ENCODE measurements at regions not wholly inside any gene's neighbourhood (a gene's known extent, or its start where the extent isn't known, plus 50 kb on each side); places are given as distances from the start of the nearest gene placed in this dataset.

DNA sequence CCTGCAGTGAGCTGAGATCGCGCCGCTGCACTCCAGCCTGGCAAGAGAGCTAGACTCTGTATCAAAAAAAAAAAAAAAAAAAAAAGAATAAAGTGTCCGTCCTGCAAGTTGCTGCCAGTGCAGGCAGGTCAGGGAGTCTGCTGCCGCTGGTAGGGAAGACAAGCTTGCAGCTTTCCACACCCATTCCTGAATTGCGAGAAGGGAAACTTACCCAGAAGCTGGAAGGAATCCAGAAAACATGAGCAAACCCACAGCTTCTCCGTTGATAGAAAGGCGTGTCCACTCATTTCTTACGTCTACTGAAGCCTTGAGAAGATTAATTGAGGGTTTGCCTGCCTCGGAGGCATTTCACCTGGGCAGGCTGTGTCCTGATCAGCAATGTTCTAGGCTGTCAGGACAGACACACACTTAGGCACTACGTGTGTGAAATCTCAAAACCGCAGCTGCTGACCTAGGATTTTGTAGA is 61.6 kb upstream of the DSP start:
- POLR2A ChIA-PET, result interaction anchor here (0.9 to 1.3 kb wide), 2 partner anchors 61 to 90 kb away, joined by 3 to 4 read pairs; partner anchors contain the start of genes CAGE1, DSP and RIOK1
- CTCF ChIA-PET, result no interaction called here
- peak; percentile 25 for DNase-seq (ENCODE audit: extremely low spot score)
- TF ChIP-seq FOXM1 (IDR thresholded peaks at IDR 0.05; ENCODE audit: borderline replicate concordance) (no peak), ARNT (IDR thresholded peaks at IDR 0.05) (no peak), LEF1 (IDR thresholded peaks at IDR 0.05; ENCODE audit: borderline replicate concordance) (no peak), HDGF (IDR thresholded peaks at IDR 0.05; ENCODE audit: borderline replicate concordance) (no peak), NFRKB (IDR thresholded peaks at IDR 0.05) (no peak), L3MBTL2 (conservative IDR thresholded peaks at IDR 0.05) (no peak), SP1 (IDR thresholded peaks at IDR 0.05) (no peak), BHLHE40 (IDR thresholded peaks at IDR 0.05; ENCODE audit: borderline replicate concordance) (no peak), ELF4 (IDR thresholded peaks at IDR 0.05) (no peak), SUZ12 (IDR thresholded peaks at IDR 0.05) (no peak), TARDBP (IDR thresholded peaks at IDR 0.05) (no peak), CTBP1 (IDR thresholded peaks at IDR 0.05; ENCODE audit: borderline replicate concordance) (no peak), ZNF384 (IDR thresholded peaks at IDR 0.05) (no peak), FOXK2 (IDR thresholded peaks at IDR 0.05) (no peak), FOXA1 (IDR thresholded peaks at IDR 0.05) (no peak)
- TF ChIP-seq, protein P1, sequence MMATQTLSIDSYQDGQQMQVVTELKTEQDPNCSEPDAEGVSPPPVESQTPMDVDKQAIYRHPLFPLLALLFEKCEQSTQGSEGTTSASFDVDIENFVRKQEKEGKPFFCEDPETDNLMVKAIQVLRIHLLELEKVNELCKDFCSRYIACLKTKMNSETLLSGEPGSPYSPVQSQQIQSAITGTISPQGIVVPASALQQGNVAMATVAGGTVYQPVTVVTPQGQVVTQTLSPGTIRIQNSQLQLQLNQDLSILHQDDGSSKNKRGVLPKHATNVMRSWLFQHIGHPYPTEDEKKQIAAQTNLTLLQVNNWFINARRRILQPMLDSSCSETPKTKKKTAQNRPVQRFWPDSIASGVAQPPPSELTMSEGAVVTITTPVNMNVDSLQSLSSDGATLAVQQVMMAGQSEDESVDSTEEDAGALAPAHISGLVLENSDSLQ (IDR thresholded peaks at IDR 0.05), result no peak

GRCh38 chr6:7484666-7485065 is 56.8 kb upstream of the DSP start:
- ChIA-PET POLR2A (no interaction called here), CTCF (no interaction called here)
- no peak for DNase-seq (ENCODE audit: extremely low spot score)
- TF ChIP-seq CTBP1 (IDR thresholded peaks at IDR 0.05; ENCODE audit: borderline replicate concordance) (no peak), BHLHE40 (IDR thresholded peaks at IDR 0.05; ENCODE audit: borderline replicate concordance) (no peak)

DNA sequence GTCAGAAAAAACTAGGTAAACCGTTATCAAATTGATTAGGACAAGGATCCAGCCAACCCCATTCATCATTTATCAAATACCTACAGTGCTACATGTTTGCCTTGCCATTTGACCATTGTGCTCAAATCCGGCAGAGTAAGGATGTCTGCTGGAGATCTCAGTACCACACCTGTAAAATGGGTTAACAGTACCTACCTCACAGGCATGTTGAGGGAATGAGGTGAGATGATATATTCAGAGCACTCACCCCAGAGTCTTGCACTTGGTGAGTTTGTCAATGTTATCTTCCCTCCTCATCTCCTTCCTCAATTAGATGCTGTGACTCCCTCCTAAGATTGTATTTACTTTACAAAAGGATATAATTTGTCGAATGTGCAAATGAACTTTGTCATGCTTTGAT is 54.5 kb upstream of the DSP start:
- TF ChIP-seq FOXM1 (IDR thresholded peaks at IDR 0.05; ENCODE audit: borderline replicate concordance), result no peak
- no peak for TF ChIP-seq NFRKB (IDR thresholded peaks at IDR 0.05)
- no peak for TF ChIP-seq SP1 (IDR thresholded peaks at IDR 0.05)
- no peak for TF ChIP-seq L3MBTL2 (conservative IDR thresholded peaks at IDR 0.05)
- TF ChIP-seq FOXA1 (IDR thresholded peaks at IDR 0.05), result no peak
- TF ChIP-seq CTBP1 (IDR thresholded peaks at IDR 0.05; ENCODE audit: borderline replicate concordance), result no peak
- no peak for TF ChIP-seq LEF1 (IDR thresholded peaks at IDR 0.05; ENCODE audit: borderline replicate concordance)
- no peak for TF ChIP-seq ELF4 (IDR thresholded peaks at IDR 0.05)
- TF ChIP-seq, protein P1 (IDR thresholded peaks at IDR 0.05), result no peak
- no peak for TF ChIP-seq ZNF384 (IDR thresholded peaks at IDR 0.05)
- no peak for TF ChIP-seq SUZ12 (IDR thresholded peaks at IDR 0.05)
- no peak for TF ChIP-seq ARNT (IDR thresholded peaks at IDR 0.05)
- ChIA-PET CTCF (no interaction called here), POLR2A (no interaction called here)
- no peak for DNase-seq (ENCODE audit: extremely low spot score)

- CTCF ChIA-PET, result interaction anchor here (0.7 kb wide), 2 partner anchors 20 to 177 kb away, joined by 3 to 5 read pairs; no protein-coding TSS in a partner anchor
- TF ChIP-seq BHLHE40 (IDR thresholded peaks at IDR 0.05; ENCODE audit: borderline replicate concordance) (no peak), FOXM1 (IDR thresholded peaks at IDR 0.05; ENCODE audit: borderline replicate concordance) (no peak), CTBP1 (IDR thresholded peaks at IDR 0.05; ENCODE audit: borderline replicate concordance) (no peak), FOXK2 (IDR thresholded peaks at IDR 0.05) (no peak), HDGF (IDR thresholded peaks at IDR 0.05; ENCODE audit: borderline replicate concordance) (no peak), ZNF384 (IDR thresholded peaks at IDR 0.05) (no peak), ARNT (IDR thresholded peaks at IDR 0.05) (no peak)
- TF ChIP-seq, protein P1 (IDR thresholded peaks at IDR 0.05), result no peak
- POLR2A ChIA-PET, result no interaction called here
- no peak for DNase-seq (ENCODE audit: extremely low spot score)
Observed at GRCh38 chr6:7488494-7488893, 53.0 kb upstream of the DSP start.

- ChIA-PET POLR2A (interaction anchor here (1.5 kb wide), 1 partner anchor 52 kb away, joined by 4 read pairs; the partner anchor contains the start of gene DSP), CTCF (interaction anchor here (0.7 kb wide), 1 partner anchor 178 kb away, joined by 3 read pairs; no protein-coding TSS in a partner anchor)
- TF ChIP-seq ARNT (IDR thresholded peaks at IDR 0.05) (no peak), BHLHE40 (IDR thresholded peaks at IDR 0.05; ENCODE audit: borderline replicate concordance) (no peak), TARDBP (IDR thresholded peaks at IDR 0.05) (no peak), FOXA1 (IDR thresholded peaks at IDR 0.05) (no peak), CTBP1 (IDR thresholded peaks at IDR 0.05; ENCODE audit: borderline replicate concordance) (no peak), SUZ12 (IDR thresholded peaks at IDR 0.05) (no peak), LEF1 (IDR thresholded peaks at IDR 0.05; ENCODE audit: borderline replicate concordance) (no peak), ZNF384 (IDR thresholded peaks at IDR 0.05) (no peak), FOXK2 (IDR thresholded peaks at IDR 0.05) (no peak), L3MBTL2 (conservative IDR thresholded peaks at IDR 0.05) (no peak), FOXM1 (IDR thresholded peaks at IDR 0.05; ENCODE audit: borderline replicate concordance) (no peak), ELF4 (IDR thresholded peaks at IDR 0.05) (no peak), NFRKB (IDR thresholded peaks at IDR 0.05) (no peak), SP1 (IDR thresholded peaks at IDR 0.05) (no peak), HDGF (IDR thresholded peaks at IDR 0.05; ENCODE audit: borderline replicate concordance) (no peak)
- TF ChIP-seq, protein P1 (IDR thresholded peaks at IDR 0.05), result no peak
- DNase-seq (ENCODE audit: extremely low spot score), result no peak
Observed at GRCh38 chr6:7489376-7489775, 52.1 kb upstream of the DSP start.

All from HEK293T (cell line).